ENCODE measurements at regions not wholly inside any gene's neighbourhood (a gene's known extent, or its start where the extent isn't known, plus 50 kb on each side); places are given as distances from the start of the nearest gene placed in this dataset.

GRCh38 chr4:58175024-58175423 lies 1064.8 kb upstream of the IGFBP7 start:
- DNase-seq (ENCODE audit: low read depth in 1 of 2, low spot score in 1 of 2), result no peak
- Histone ChIP-seq H3K27me3 (no peaks in the 10 kb centered on the region), H3K36me3 (no peaks in the 10 kb centered on the region), H3K4me3 (no peak overlapping the region), H3K9me3 (ENCODE audit: low read depth) (no peaks in the 10 kb centered on the region), H3K4me1 (ENCODE audit: low read depth) (no peaks in the 10 kb centered on the region), H3K27ac (no peak overlapping the region)
- TF ChIP-seq CTCF (IDR thresholded peaks at IDR 0.05; ENCODE audit: low read depth, low read length), result no peak

GRCh38 chr4:58166490-58166889 lies 1056.3 kb upstream of the IGFBP7 start:
- TF ChIP-seq CTCF (IDR thresholded peaks at IDR 0.05; ENCODE audit: low read depth, low read length), result no peak
- Histone ChIP-seq H3K27me3 (no peaks in the 10 kb centered on the region), H3K27ac (no peak overlapping the region), H3K9me3 (ENCODE audit: low read depth) (no peaks in the 10 kb centered on the region), H3K36me3 (no peaks in the 10 kb centered on the region), H3K4me3 (no peak overlapping the region), H3K4me1 (ENCODE audit: low read depth) (no peaks in the 10 kb centered on the region)
- no peak for DNase-seq (ENCODE audit: low read depth in 1 of 2, low spot score in 1 of 2)

GRCh38 chr4:58163156-58163555 lies 1053.0 kb upstream of the IGFBP7 start:
- no peak overlapping the region for H3K4me3 ChIP-seq
- no peaks in the 10 kb centered on the region for H3K36me3 ChIP-seq
- DNase-seq (ENCODE audit: low read depth in 1 of 2, low spot score in 1 of 2), result no peak
- TF ChIP-seq CTCF (IDR thresholded peaks at IDR 0.05; ENCODE audit: low read depth, low read length), result no peak
- H3K27me3 ChIP-seq, result no peaks in the 10 kb centered on the region
- H3K4me1 ChIP-seq (ENCODE audit: low read depth), result no peaks in the 10 kb centered on the region
- H3K9me3 ChIP-seq (ENCODE audit: low read depth), result no peaks in the 10 kb centered on the region
- H3K27ac ChIP-seq, result no peak overlapping the region

GRCh38 chr4:58149404-58150085 lies 1039.4 kb upstream of the IGFBP7 start:
- H3K4me1 ChIP-seq (ENCODE audit: low read depth), result no peaks in the 10 kb centered on the region

GRCh38 chr4:58144721-58145120 lies 1034.5 kb upstream of the IGFBP7 start:
- H3K27me3 ChIP-seq, result no peaks in the 10 kb centered on the region

More at GRCh38 chr4:58149404-58150085, 1039.4 kb upstream of the IGFBP7 start:
- H3K27me3 ChIP-seq, result no peaks in the 10 kb centered on the region
- no peak overlapping the region for H3K27ac ChIP-seq
- DNase-seq (ENCODE audit: low read depth in 1 of 2, low spot score in 1 of 2), result no peak
- no peak for TF ChIP-seq CTCF (IDR thresholded peaks at IDR 0.05; ENCODE audit: low read depth, low read length)
- no peaks in the 10 kb centered on the region for H3K36me3 ChIP-seq
- no peak overlapping the region for H3K4me3 ChIP-seq
- no peaks in the 10 kb centered on the region for H3K9me3 ChIP-seq (ENCODE audit: low read depth)

More at GRCh38 chr4:58144721-58145120, 1034.5 kb upstream of the IGFBP7 start:
- H3K9me3 ChIP-seq (ENCODE audit: low read depth), result no peaks in the 10 kb centered on the region
- H3K4me3 ChIP-seq, result no peak overlapping the region
- no peak for TF ChIP-seq CTCF (IDR thresholded peaks at IDR 0.05; ENCODE audit: low read depth, low read length)
- H3K4me1 ChIP-seq (ENCODE audit: low read depth), result no peaks in the 10 kb centered on the region
- H3K36me3 ChIP-seq, result no peaks in the 10 kb centered on the region
- H3K27ac ChIP-seq, result no peak overlapping the region
- DNase-seq (ENCODE audit: low read depth in 1 of 2, low spot score in 1 of 2), result no peak

Measured in cardiac muscle cell (in vitro differentiated cells and primary cell).